Panc1 (cell line): ENCODE measurements at regions not wholly inside any gene's neighbourhood (a gene's known extent, or its start where the extent isn't known, plus 50 kb on each side); places are given as distances from the start of the nearest gene placed in this dataset.

Experiments
- ATAC-seq: fragments of 200-7000 bp; cut with Tn5 transposase; 2 replicates; pipeline ENCODE4 v1.9.1; 2020; ENCODE audit warnings: mild to moderate bottlenecking, moderate library complexity
- BruUV-seq: library from RNA; stranded (reverse); fragments of 400-500 nt; replicated peaks from 2 replicates; lab custom pipeline; 2021; lab: Mats Ljungman, UMichigan
- CTCF ChIA-PET: fragments of 300-600 bp; sonication (Branson Sonifier 250); formaldehyde crosslinking; loops from one replicate; lab custom pipeline; 2022; ENCODE audit warnings: antibody characterized with exemption; lab: Charles Lee
- POLR2A ChIA-PET: fragments of 300-600 bp; sonication (Branson Sonifier 250); formaldehyde crosslinking; loops from one replicate; lab custom pipeline; 2022; ENCODE audit warnings: antibody characterized with exemption; lab: Charles Lee
- DNase-seq: peaks from one replicate; pipeline ENCODE4 v3.0.0-alpha.2; 2010; ENCODE audit warnings: low read depth, low spot score
- H3K27ac ChIP-seq: 2 replicates; pipeline ENCODE4 v1.5.1; 2011; ENCODE audit warnings: mild to moderate bottlenecking, low read length, inconsistent platforms
- H3K27me3 ChIP-seq: fragments of 200-500 bp; sonication (Bioruptor generic); 2 replicates; pipeline ENCODE4 v1.6.0; 2014; ENCODE audit warnings: low read length, inconsistent platforms; ENCODE audit not compliant: control insufficient read depth, insufficient read depth
- H3K36me3 ChIP-seq: fragments of 200-500 bp; sonication (Bioruptor generic); 2 replicates; pipeline ENCODE4 v1.5.1; 2014; ENCODE audit warnings: inconsistent platforms, mild to moderate bottlenecking, low read length, moderate library complexity; ENCODE audit not compliant: control insufficient read depth, insufficient read depth
- H3K4me1 ChIP-seq: 2 replicates; pipeline ENCODE4 v1.5.1; 2011; ENCODE audit warnings: inconsistent platforms, mild to moderate bottlenecking, low read length, moderate library complexity; ENCODE audit not compliant: control insufficient read depth, insufficient read depth
- H3K4me3 ChIP-seq, 2 experiments: 2 replicates each; pipeline ENCODE4 v1.5.1; 2011 to 2012; ENCODE audit warnings: low read depth in 2 of 2, low read length in 2 of 2, mild to moderate bottlenecking in 2 of 2, inconsistent platforms in 1 of 2, moderate library complexity in 1 of 2
- H3K9me3 ChIP-seq: fragments of 200-500 bp; sonication (Bioruptor generic); 2 replicates; pipeline ENCODE4 v1.5.1; 2014; ENCODE audit warnings: low read depth, mild to moderate bottlenecking, inconsistent platforms, low read length, moderate library complexity; ENCODE audit not compliant: control insufficient read depth, insufficient read depth
- POLR2AphosphoS5 ChIP-seq: IDR thresholded peaks from 2 replicates; pipeline ENCODE4 v1.6.1; 2012; ENCODE audit warnings: mild to moderate bottlenecking, low read depth, low read length, moderate library complexity
- SIN3A ChIP-seq: IDR thresholded peaks from 2 replicates; pipeline ENCODE4 v1.6.1; 2012; ENCODE audit warnings: low read depth, mild to moderate bottlenecking, low read length, moderate library complexity, borderline replicate concordance; ENCODE audit not compliant: insufficient read depth
- TCF7L2 ChIP-seq: IDR thresholded peaks from 2 replicates; pipeline ENCODE4 v1.6.1; 2011; ENCODE audit warnings: mild to moderate bottlenecking, low read depth, low read length, inconsistent platforms
- in situ Hi-C: cut with HindIII; loops from 2 replicates; pipeline ENCODE4 v1.10.0; 2016; ENCODE audit warnings: low sequenced_read_pairs, low pct_unique_long_range_greater_than_20kb
- intact Hi-C: fragments of 100-400 bp; cut with micrococcal nuclease; formaldehyde crosslinking; loops from one replicate; pipeline ENCODE4 v1.10.0; 2022; ENCODE audit not compliant: unreplicated experiment
- TF ChIP-seq, protein P1 (sequence below), 2 experiments: IDR thresholded peaks; 2 replicates each; pipeline ENCODE4 v1.6.1; 2011 to 2012; ENCODE audit warnings: low read depth in 2 of 2, control low read depth in 1 of 2, low read length in 1 of 2, mild to moderate bottlenecking in 1 of 2, moderate library complexity in 1 of 2; ENCODE audit not compliant: insufficient read depth in 1 of 2
- TF ChIP-seq, protein P2 (sequence below): fragments of 450-650 bp; IDR thresholded peaks from 2 replicates; pipeline ENCODE4 v1.5.1; 2017; ENCODE audit warnings: mild to moderate bottlenecking

DNA sequence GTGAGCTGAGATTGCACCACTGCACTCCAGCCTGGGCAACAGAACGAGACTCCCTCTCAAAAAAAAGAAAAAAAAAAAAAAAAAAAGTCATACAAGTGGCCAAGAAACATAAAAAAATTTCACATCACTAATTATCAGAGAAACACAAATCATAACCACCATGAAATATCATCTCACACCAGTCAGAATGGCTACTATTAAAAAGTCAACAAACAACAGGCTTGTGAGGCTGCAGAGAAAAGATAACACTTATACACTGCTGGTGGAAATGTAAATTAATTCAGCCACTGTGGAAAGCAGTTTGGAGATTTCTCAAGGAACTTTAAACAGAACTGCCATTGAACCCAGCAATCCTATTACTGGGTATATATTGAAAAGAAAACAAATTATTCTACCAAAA, 291.1 kb upstream of the MCTP2 start:
- no peaks in the 10 kb centered on the region for H3K9me3 ChIP-seq
- no peak overlapping the region for H3K4me3 ChIP-seq
- BruUV-seq, result no TSS peak
- TF ChIP-seq TCF7L2, result no peak
- TF ChIP-seq, protein P1, sequence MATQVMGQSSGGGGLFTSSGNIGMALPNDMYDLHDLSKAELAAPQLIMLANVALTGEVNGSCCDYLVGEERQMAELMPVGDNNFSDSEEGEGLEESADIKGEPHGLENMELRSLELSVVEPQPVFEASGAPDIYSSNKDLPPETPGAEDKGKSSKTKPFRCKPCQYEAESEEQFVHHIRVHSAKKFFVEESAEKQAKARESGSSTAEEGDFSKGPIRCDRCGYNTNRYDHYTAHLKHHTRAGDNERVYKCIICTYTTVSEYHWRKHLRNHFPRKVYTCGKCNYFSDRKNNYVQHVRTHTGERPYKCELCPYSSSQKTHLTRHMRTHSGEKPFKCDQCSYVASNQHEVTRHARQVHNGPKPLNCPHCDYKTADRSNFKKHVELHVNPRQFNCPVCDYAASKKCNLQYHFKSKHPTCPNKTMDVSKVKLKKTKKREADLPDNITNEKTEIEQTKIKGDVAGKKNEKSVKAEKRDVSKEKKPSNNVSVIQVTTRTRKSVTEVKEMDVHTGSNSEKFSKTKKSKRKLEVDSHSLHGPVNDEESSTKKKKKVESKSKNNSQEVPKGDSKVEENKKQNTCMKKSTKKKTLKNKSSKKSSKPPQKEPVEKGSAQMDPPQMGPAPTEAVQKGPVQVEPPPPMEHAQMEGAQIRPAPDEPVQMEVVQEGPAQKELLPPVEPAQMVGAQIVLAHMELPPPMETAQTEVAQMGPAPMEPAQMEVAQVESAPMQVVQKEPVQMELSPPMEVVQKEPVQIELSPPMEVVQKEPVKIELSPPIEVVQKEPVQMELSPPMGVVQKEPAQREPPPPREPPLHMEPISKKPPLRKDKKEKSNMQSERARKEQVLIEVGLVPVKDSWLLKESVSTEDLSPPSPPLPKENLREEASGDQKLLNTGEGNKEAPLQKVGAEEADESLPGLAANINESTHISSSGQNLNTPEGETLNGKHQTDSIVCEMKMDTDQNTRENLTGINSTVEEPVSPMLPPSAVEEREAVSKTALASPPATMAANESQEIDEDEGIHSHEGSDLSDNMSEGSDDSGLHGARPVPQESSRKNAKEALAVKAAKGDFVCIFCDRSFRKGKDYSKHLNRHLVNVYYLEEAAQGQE (IDR thresholded peaks at IDR 0.05; ENCODE audit: insufficient read depth in 1 of 2, low read depth in 2 of 2, low read length in 1 of 2), result no peak
- TF ChIP-seq POLR2AphosphoS5, result no peak
- TF ChIP-seq, protein P2, sequence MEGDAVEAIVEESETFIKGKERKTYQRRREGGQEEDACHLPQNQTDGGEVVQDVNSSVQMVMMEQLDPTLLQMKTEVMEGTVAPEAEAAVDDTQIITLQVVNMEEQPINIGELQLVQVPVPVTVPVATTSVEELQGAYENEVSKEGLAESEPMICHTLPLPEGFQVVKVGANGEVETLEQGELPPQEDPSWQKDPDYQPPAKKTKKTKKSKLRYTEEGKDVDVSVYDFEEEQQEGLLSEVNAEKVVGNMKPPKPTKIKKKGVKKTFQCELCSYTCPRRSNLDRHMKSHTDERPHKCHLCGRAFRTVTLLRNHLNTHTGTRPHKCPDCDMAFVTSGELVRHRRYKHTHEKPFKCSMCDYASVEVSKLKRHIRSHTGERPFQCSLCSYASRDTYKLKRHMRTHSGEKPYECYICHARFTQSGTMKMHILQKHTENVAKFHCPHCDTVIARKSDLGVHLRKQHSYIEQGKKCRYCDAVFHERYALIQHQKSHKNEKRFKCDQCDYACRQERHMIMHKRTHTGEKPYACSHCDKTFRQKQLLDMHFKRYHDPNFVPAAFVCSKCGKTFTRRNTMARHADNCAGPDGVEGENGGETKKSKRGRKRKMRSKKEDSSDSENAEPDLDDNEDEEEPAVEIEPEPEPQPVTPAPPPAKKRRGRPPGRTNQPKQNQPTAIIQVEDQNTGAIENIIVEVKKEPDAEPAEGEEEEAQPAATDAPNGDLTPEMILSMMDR, result no peak
- TF ChIP-seq SIN3A, result no peak
- intact Hi-C loops, result no loop called here
- no peaks in the 10 kb centered on the region for H3K27me3 ChIP-seq
- in situ Hi-C loops, result no loop called here
- H3K36me3 ChIP-seq, result no peaks in the 10 kb centered on the region
- no peak overlapping the region for H3K27ac ChIP-seq
- ATAC-seq (no peak), DNase-seq (no peak)
- ChIA-PET POLR2A (no interaction called here), CTCF (no interaction called here)
- no peaks in the 10 kb centered on the region for H3K4me1 ChIP-seq

DNA sequence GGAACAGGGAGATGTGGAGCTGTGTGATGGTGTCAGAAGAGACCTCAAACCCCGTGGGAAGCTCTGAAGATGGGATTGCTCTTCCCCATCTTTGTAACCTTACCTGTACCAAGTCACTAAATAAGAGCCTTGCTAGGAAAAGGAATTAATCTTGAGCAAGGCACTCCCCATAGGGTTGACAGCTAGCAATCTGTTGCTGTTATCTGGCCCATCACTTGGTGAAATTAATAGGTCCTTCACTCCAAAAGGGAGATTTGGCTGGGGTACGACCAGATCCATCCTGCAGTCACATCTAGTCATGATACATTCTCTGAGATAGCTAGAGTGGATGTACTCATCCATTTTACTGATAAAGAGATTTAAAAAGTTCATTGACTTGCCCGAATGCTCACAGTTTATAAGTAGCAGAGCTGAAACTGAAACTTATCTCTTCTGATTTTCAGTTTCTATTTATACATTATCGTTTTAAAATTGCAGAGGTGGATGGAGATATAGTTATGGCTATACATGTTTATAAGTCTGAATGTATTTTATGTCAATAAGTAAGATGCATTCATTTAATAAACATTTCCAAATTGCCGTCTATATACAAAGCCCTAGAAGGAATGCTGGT, 299.1 kb upstream of the MCTP2 start:
- ATAC-seq (no peak), DNase-seq (no peak)
- ChIA-PET POLR2A (no interaction called here), CTCF (no interaction called here)
- intact Hi-C loops, result no loop called here
- Histone ChIP-seq H3K9me3 (no peaks in the 10 kb centered on the region), H3K27me3 (no peaks in the 10 kb centered on the region), H3K36me3 (no peaks in the 10 kb centered on the region), H3K4me1 (no peaks in the 10 kb centered on the region), H3K27ac (no peak overlapping the region), H3K4me3 (no peak overlapping the region)
- in situ Hi-C loops, result no loop called here
- BruUV-seq, result no TSS peak
- TF ChIP-seq, protein P2, result no peak
- TF ChIP-seq TCF7L2, result no peak
- TF ChIP-seq POLR2AphosphoS5, result no peak
- TF ChIP-seq, protein P1 (IDR thresholded peaks at IDR 0.05; ENCODE audit: insufficient read depth in 1 of 2, low read depth in 2 of 2, low read length in 1 of 2), result no peak
- TF ChIP-seq SIN3A, result no peak
